ENCODE measurements at regions not wholly inside any gene's neighbourhood (a gene's known extent, or its start where the extent isn't known, plus 50 kb on each side); places are given as distances from the start of the nearest gene placed in this dataset.

DNA sequence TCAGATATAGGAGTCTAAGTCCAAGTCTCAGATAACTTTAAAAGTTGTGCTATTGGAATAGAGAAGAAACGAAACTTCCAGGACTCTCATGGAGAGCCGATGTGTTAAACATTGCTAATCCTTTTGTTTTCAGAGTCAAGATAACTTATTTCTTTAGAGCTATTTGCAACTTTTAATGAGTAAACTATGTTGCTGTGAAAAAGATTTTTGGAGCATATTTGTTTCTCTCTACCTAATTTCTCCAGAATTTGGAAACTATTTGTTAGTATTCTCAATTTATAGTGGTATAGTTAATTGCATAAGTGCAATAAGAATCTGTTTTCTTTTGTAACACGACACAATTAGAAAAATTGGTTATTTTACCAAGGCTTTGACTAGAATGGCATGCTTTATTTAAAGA is 588.9 kb downstream of the NTRK3 start:
- H3K36me3 ChIP-seq (ENCODE audit: control insufficient read depth, insufficient read depth, low read length), result no peaks in the 10 kb centered on the region
- TF ChIP-seq TCF7L2 (IDR thresholded peaks at IDR 0.05; ENCODE audit: low read depth, low read length) (no peak), POLR2AphosphoS5 (IDR thresholded peaks at IDR 0.05; ENCODE audit: low read depth, low read length) (no peak), SIN3A (IDR thresholded peaks at IDR 0.05; ENCODE audit: borderline replicate concordance, insufficient read depth, low read depth, low read length) (no peak)
- TF ChIP-seq, protein P1, sequence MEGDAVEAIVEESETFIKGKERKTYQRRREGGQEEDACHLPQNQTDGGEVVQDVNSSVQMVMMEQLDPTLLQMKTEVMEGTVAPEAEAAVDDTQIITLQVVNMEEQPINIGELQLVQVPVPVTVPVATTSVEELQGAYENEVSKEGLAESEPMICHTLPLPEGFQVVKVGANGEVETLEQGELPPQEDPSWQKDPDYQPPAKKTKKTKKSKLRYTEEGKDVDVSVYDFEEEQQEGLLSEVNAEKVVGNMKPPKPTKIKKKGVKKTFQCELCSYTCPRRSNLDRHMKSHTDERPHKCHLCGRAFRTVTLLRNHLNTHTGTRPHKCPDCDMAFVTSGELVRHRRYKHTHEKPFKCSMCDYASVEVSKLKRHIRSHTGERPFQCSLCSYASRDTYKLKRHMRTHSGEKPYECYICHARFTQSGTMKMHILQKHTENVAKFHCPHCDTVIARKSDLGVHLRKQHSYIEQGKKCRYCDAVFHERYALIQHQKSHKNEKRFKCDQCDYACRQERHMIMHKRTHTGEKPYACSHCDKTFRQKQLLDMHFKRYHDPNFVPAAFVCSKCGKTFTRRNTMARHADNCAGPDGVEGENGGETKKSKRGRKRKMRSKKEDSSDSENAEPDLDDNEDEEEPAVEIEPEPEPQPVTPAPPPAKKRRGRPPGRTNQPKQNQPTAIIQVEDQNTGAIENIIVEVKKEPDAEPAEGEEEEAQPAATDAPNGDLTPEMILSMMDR (IDR thresholded peaks at IDR 0.05), result no peak
- TF ChIP-seq, protein P2, sequence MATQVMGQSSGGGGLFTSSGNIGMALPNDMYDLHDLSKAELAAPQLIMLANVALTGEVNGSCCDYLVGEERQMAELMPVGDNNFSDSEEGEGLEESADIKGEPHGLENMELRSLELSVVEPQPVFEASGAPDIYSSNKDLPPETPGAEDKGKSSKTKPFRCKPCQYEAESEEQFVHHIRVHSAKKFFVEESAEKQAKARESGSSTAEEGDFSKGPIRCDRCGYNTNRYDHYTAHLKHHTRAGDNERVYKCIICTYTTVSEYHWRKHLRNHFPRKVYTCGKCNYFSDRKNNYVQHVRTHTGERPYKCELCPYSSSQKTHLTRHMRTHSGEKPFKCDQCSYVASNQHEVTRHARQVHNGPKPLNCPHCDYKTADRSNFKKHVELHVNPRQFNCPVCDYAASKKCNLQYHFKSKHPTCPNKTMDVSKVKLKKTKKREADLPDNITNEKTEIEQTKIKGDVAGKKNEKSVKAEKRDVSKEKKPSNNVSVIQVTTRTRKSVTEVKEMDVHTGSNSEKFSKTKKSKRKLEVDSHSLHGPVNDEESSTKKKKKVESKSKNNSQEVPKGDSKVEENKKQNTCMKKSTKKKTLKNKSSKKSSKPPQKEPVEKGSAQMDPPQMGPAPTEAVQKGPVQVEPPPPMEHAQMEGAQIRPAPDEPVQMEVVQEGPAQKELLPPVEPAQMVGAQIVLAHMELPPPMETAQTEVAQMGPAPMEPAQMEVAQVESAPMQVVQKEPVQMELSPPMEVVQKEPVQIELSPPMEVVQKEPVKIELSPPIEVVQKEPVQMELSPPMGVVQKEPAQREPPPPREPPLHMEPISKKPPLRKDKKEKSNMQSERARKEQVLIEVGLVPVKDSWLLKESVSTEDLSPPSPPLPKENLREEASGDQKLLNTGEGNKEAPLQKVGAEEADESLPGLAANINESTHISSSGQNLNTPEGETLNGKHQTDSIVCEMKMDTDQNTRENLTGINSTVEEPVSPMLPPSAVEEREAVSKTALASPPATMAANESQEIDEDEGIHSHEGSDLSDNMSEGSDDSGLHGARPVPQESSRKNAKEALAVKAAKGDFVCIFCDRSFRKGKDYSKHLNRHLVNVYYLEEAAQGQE (IDR thresholded peaks at IDR 0.05; ENCODE audit: insufficient read depth in 1 of 2, low read depth in 2 of 2, low read length in 1 of 2), result no peak
- no peak overlapping the region for H3K4me3 ChIP-seq (ENCODE audit: low read depth in 2 of 2, low read length in 2 of 2)
- no peak overlapping the region for H3K27ac ChIP-seq (ENCODE audit: low read length)
- no peak for ATAC-seq
- POLR2A ChIA-PET, result no interaction called here
- no peaks in the 10 kb centered on the region for H3K27me3 ChIP-seq (ENCODE audit: control insufficient read depth, insufficient read depth, low read length)
- H3K4me1 ChIP-seq (ENCODE audit: control insufficient read depth, insufficient read depth, low read length), result no peaks in the 10 kb centered on the region
- intact Hi-C loops (cut with micrococcal nuclease; ENCODE audit: unreplicated experiment), result no loop called here
- CTCF ChIA-PET, result no interaction called here
- no TSS peak for BruUV-seq (replicated peaks)
- in situ Hi-C loops (cut with HindIII; ENCODE audit: low pct_unique_long_range_greater_than_20kb, low sequenced_read_pairs), result no loop called here
- no peaks in the 10 kb centered on the region for H3K9me3 ChIP-seq (ENCODE audit: control insufficient read depth, insufficient read depth, low read depth, low read length)
- no peak for DNase-seq (ENCODE audit: low read depth, low spot score)

DNA sequence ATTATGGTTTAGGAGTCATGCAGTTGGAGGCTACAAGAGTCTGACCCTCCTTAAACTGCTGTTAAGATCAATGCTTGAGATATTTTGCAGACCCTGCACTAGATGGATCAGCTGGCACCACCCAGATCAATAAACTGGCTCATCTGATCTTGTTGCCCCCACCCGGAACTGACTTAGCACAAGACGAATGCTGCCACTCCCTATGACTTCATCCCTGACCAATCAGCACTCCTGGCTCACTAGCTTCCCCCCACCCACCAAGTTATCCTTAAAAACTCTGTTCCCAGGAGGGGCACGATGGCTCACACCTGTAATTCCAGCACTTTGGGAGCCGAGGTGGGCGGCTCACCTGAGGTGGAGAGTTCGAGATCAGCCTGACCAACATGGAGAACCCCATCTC is 594.0 kb downstream of the NTRK3 start:
- no peak for DNase-seq (ENCODE audit: low read depth, low spot score)
- ChIA-PET POLR2A (no interaction called here), CTCF (no interaction called here)
- in situ Hi-C loops (cut with HindIII; ENCODE audit: low pct_unique_long_range_greater_than_20kb, low sequenced_read_pairs) (no loop called here), intact Hi-C loops (cut with micrococcal nuclease; ENCODE audit: unreplicated experiment) (no loop called here)
- H3K4me1 ChIP-seq (ENCODE audit: control insufficient read depth, insufficient read depth, low read length), result no peaks in the 10 kb centered on the region
- no peaks in the 10 kb centered on the region for H3K9me3 ChIP-seq (ENCODE audit: control insufficient read depth, insufficient read depth, low read depth, low read length)
- no peak for ATAC-seq
- H3K27ac ChIP-seq (ENCODE audit: low read length), result no peak overlapping the region
- no TSS peak for BruUV-seq (replicated peaks)
- H3K36me3 ChIP-seq (ENCODE audit: control insufficient read depth, insufficient read depth, low read length), result no peaks in the 10 kb centered on the region
- H3K27me3 ChIP-seq (ENCODE audit: control insufficient read depth, insufficient read depth, low read length), result no peaks in the 10 kb centered on the region
- H3K4me3 ChIP-seq (ENCODE audit: low read depth in 2 of 2, low read length in 2 of 2), result no peak overlapping the region
- TF ChIP-seq POLR2AphosphoS5 (IDR thresholded peaks at IDR 0.05; ENCODE audit: low read depth, low read length) (no peak), SIN3A (IDR thresholded peaks at IDR 0.05; ENCODE audit: borderline replicate concordance, insufficient read depth, low read depth, low read length) (no peak)

DNA sequence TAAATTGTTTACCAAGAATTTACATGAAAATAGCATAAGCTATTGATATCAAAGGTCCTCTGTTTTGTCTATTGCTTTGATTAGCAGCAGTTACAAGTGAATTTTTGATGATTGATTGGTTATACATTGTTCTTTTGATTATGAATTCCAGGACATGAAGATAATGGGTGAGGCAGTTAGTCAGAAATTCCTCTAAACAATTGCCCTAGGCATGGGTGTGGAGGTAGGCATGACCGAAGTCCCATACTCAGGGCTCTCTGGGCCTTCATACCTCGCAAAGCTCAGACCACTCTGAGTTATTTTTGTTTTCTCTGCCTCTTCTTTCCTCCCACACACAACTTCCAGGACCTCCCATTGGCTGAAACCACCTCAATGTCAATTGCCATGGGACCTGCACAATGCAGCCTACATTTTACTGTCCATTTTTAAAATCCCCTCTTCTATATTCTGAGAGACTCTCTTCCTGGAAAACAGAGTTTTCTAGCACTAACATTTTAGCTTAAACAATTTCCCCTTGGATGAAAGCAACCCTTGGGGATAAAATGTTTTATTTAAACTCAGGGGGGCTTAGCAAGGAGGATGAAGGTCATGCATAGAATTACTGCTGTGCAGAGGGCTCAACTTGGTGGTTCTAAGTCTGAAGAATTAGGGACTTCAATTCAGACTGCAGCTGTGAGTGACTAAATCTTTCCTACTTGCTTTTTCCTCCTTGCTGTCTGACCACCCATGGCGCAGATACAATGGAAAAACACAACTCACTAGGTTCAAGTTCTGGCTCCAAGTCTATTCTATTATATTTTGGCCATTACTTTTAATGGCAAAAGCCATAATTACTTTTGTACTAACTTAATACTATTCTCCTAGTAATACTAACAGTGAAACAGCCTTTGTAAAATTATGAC is 594.8 kb downstream of the NTRK3 start:
- H3K4me1 ChIP-seq (ENCODE audit: control insufficient read depth, insufficient read depth, low read length), result no peaks in the 10 kb centered on the region
- H3K4me3 ChIP-seq (ENCODE audit: low read depth in 2 of 2, low read length in 2 of 2), result no peak overlapping the region
- TF ChIP-seq POLR2AphosphoS5 (IDR thresholded peaks at IDR 0.05; ENCODE audit: low read depth, low read length), result no peak
- TF ChIP-seq, protein P2 (IDR thresholded peaks at IDR 0.05; ENCODE audit: insufficient read depth in 1 of 2, low read depth in 2 of 2, low read length in 1 of 2), result no peak
- TF ChIP-seq, protein P1 (IDR thresholded peaks at IDR 0.05), result no peak
- TF ChIP-seq TCF7L2 (IDR thresholded peaks at IDR 0.05; ENCODE audit: low read depth, low read length), result no peak
- no peak for TF ChIP-seq SIN3A (IDR thresholded peaks at IDR 0.05; ENCODE audit: borderline replicate concordance, insufficient read depth, low read depth, low read length)
- no peak overlapping the region for H3K27ac ChIP-seq (ENCODE audit: low read length)
- H3K27me3 ChIP-seq (ENCODE audit: control insufficient read depth, insufficient read depth, low read length), result no peaks in the 10 kb centered on the region
- no peaks in the 10 kb centered on the region for H3K36me3 ChIP-seq (ENCODE audit: control insufficient read depth, insufficient read depth, low read length)
- no peaks in the 10 kb centered on the region for H3K9me3 ChIP-seq (ENCODE audit: control insufficient read depth, insufficient read depth, low read depth, low read length)
- ChIA-PET POLR2A (no interaction called here), CTCF (no interaction called here)
- intact Hi-C loops (cut with micrococcal nuclease; ENCODE audit: unreplicated experiment), result no loop called here
- no peak for DNase-seq (ENCODE audit: low read depth, low spot score)
- no peak for ATAC-seq
- BruUV-seq (replicated peaks), result no TSS peak
- in situ Hi-C loops (cut with HindIII; ENCODE audit: low pct_unique_long_range_greater_than_20kb, low sequenced_read_pairs), result no loop called here
